Sigmoid colon (tissue), 4 donors: ENCODE measurements at regions not wholly inside any gene's neighbourhood (a gene's known extent, or its start where the extent isn't known, plus 50 kb on each side); places are given as distances from the start of the nearest gene placed in this dataset.

Experiments used
- EP300 ChIP-seq, 4 donors: sonication (generic); formaldehyde crosslinking; IDR thresholded peaks; one replicate each; pipeline ENCODE4 v1.6.1; 2017; ENCODE audit warnings: antibody characterized with exemption in 4 of 4
- POLR2A ChIP-seq, 2 donors: fragments of 450-650 bp; IDR thresholded peaks; one replicate each; pipeline ENCODE4 v1.6.1; 2016; ENCODE audit warnings: antibody characterized with exemption in 2 of 2, mild to moderate bottlenecking in 2 of 2, moderate library complexity in 2 of 2

- TF ChIP-seq EP300 (IDR thresholded peaks at IDR 0.05) (no peak), POLR2A (IDR thresholded peaks at IDR 0.05) (no peak)
Measured at GRCh38 chr2:21544392-21544791, 420.6 kb downstream of the TDRD15 start.
